ENCODE measurements at regions not wholly inside any gene's neighbourhood (a gene's known extent, or its start where the extent isn't known, plus 50 kb on each side); places are given as distances from the start of the nearest gene placed in this dataset.

- 0 out of 2 replicates have a peak, but pooled peaks have one; percentile 29 for TF ChIP-seq CTCF (conservative IDR thresholded peaks at IDR 0.05; ENCODE audit: low read length)
- TF ChIP-seq EZH2phosphoT487 (IDR thresholded peaks at IDR 0.05; ENCODE audit: borderline replicate concordance, low read depth, low read length), result no peak
These were observed 343.7 kb upstream of the PPP1R2C start for GRCh38 chrX:43121637-43122036.
